ENCODE measurements at regions not wholly inside any gene's neighbourhood (a gene's known extent, or its start where the extent isn't known, plus 50 kb on each side); places are given as distances from the start of the nearest gene placed in this dataset.

DNA sequence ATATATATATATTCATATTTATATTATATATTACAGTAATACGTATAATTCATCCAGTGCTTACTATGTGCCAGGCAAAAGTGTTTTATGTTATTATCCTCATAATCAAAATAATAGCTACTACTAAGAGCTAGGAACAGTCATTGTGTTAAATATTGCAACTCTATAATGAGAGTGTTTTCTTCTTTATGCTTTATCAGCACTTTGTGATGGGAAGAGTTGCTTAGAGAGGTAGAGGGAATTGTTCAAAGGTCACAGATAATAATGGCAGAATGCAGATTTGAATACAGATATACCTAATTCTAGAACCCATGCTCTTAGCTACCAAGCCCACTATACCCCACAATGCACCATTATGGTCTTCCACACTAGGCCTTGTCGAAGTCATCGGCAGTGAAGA, 318.8 kb upstream of the PPARGC1A start:
- no peak for TF ChIP-seq POLR2A (IDR thresholded peaks at IDR 0.05; ENCODE audit: low read length)
- TF ChIP-seq GATA1 (IDR thresholded peaks at IDR 0.05; ENCODE audit: low read depth, low read length): no peak
